Lower leg skin (tissue), 3 donors: ENCODE measurements at regions not wholly inside any gene's neighbourhood (a gene's known extent, or its start where the extent isn't known, plus 50 kb on each side); places are given as distances from the start of the nearest gene placed in this dataset.

ENCODE experiments used
- POLR2A ChIP-seq, 2 donors: fragments of 450-650 bp; IDR thresholded peaks; one replicate each; pipeline ENCODE4 v1.6.1; 2016 to 2017; ENCODE audit warnings: antibody characterized with exemption in 2 of 2, mild to moderate bottlenecking in 1 of 2, moderate library complexity in 1 of 2
- TF ChIP-seq, protein P1 (sequence below), 3 donors: fragments of 450-650 bp; IDR thresholded peaks; one replicate each; pipeline ENCODE4 v1.5.1; 2016; ENCODE audit warnings: antibody characterized with exemption in 3 of 3, mild to moderate bottlenecking in 3 of 3, moderate library complexity in 2 of 3

- TF ChIP-seq, protein P1, sequence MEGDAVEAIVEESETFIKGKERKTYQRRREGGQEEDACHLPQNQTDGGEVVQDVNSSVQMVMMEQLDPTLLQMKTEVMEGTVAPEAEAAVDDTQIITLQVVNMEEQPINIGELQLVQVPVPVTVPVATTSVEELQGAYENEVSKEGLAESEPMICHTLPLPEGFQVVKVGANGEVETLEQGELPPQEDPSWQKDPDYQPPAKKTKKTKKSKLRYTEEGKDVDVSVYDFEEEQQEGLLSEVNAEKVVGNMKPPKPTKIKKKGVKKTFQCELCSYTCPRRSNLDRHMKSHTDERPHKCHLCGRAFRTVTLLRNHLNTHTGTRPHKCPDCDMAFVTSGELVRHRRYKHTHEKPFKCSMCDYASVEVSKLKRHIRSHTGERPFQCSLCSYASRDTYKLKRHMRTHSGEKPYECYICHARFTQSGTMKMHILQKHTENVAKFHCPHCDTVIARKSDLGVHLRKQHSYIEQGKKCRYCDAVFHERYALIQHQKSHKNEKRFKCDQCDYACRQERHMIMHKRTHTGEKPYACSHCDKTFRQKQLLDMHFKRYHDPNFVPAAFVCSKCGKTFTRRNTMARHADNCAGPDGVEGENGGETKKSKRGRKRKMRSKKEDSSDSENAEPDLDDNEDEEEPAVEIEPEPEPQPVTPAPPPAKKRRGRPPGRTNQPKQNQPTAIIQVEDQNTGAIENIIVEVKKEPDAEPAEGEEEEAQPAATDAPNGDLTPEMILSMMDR (IDR thresholded peaks at IDR 0.05), result no peak
- no peak for TF ChIP-seq POLR2A (IDR thresholded peaks at IDR 0.05)
Measured at GRCh38 chr11:70521475-70522308, 123.4 kb downstream of the CTTN start.
